H9 (cell line): ENCODE measurements at regions not wholly inside any gene's neighbourhood (a gene's known extent, or its start where the extent isn't known, plus 50 kb on each side); places are given as distances from the start of the nearest gene placed in this dataset.

ENCODE experiments used
- DNase-seq: peaks from one replicate; pipeline ENCODE4 v3.0.0-alpha.2; 2017
- H2AFZ ChIP-seq: one replicate; pipeline ENCODE4 v1.6.1; 2013; ENCODE audit warnings: mild to moderate bottlenecking, low read length, control low read depth, moderate library complexity
- H2AK5ac ChIP-seq: 2 replicates; pipeline ENCODE4 v1.6.1; 2013; ENCODE audit warnings: low read length, control low read depth, mixed read lengths; ENCODE audit not compliant: insufficient read length
- H2BK120ac ChIP-seq: one replicate; pipeline ENCODE4 v1.6.1; 2013; ENCODE audit warnings: low read depth, mild to moderate bottlenecking, low read length, control low read depth, inconsistent platforms; ENCODE audit not compliant: poor library complexity, severe bottlenecking
- H2BK12ac ChIP-seq: 2 replicates; pipeline ENCODE4 v1.6.1; 2013; ENCODE audit warnings: low read length, control low read depth, mixed read lengths, low read depth; ENCODE audit not compliant: insufficient read length
- H2BK15ac ChIP-seq: 2 replicates; pipeline ENCODE4 v1.6.1; 2013; ENCODE audit warnings: low read depth, low read length, control low read depth
- H2BK20ac ChIP-seq: one replicate; pipeline ENCODE4 v1.6.1; 2013; ENCODE audit warnings: low read depth, mild to moderate bottlenecking, low read length, control low read depth, inconsistent platforms; ENCODE audit not compliant: poor library complexity, severe bottlenecking
- H2BK5ac ChIP-seq: 2 replicates; pipeline ENCODE4 v1.6.1; 2013; ENCODE audit warnings: low read length, control low read depth, mixed read lengths; ENCODE audit not compliant: insufficient read length
- H3K14ac ChIP-seq: 2 replicates; pipeline ENCODE4 v1.6.1; 2013; ENCODE audit warnings: low read length, control low read depth; ENCODE audit not compliant: insufficient read depth
- H3K18ac ChIP-seq: 2 replicates; pipeline ENCODE4 v1.6.1; 2013; ENCODE audit warnings: low read depth, mild to moderate bottlenecking, mixed read lengths, low read length, control low read depth; ENCODE audit not compliant: insufficient read length
- H3K23ac ChIP-seq: 2 replicates; pipeline ENCODE4 v1.6.1; 2013; ENCODE audit warnings: low read length, control low read depth, mixed read lengths, low read depth; ENCODE audit not compliant: insufficient read length
- H3K23me2 ChIP-seq: 2 replicates; pipeline ENCODE4 v1.6.1; 2013; ENCODE audit warnings: low read depth, mild to moderate bottlenecking, mixed read lengths, low read length, control low read depth; ENCODE audit not compliant: insufficient read length, poor library complexity, severe bottlenecking
- H3K27ac ChIP-seq: 2 replicates; pipeline ENCODE4 v1.5.1; 2013; ENCODE audit warnings: low read length, control low read depth, mixed read lengths, low read depth; ENCODE audit not compliant: insufficient read length
- H3K27me3 ChIP-seq: 2 replicates; pipeline ENCODE4 v1.6.1; 2013; ENCODE audit warnings: low read length, control low read depth, inconsistent platforms; ENCODE audit not compliant: insufficient read depth
- H3K4ac ChIP-seq: 2 replicates; pipeline ENCODE4 v1.6.1; 2013; ENCODE audit warnings: low read depth, mild to moderate bottlenecking, control low read depth, inconsistent platforms, low read length, moderate library complexity
- H3K4me1 ChIP-seq: 2 replicates; pipeline ENCODE4 v1.6.1; 2013; ENCODE audit warnings: low read length, control low read depth, inconsistent platforms; ENCODE audit not compliant: insufficient read depth
- H3K4me2 ChIP-seq: 2 replicates; pipeline ENCODE4 v1.6.1; 2013; ENCODE audit warnings: low read length, control low read depth, mixed read lengths; ENCODE audit not compliant: insufficient read length, insufficient read depth
- H3K56ac ChIP-seq: 2 replicates; pipeline ENCODE4 v1.6.1; 2013; ENCODE audit warnings: low read depth, mild to moderate bottlenecking, mixed read lengths, low read length, control low read depth; ENCODE audit not compliant: insufficient read length
- H3K79me1 ChIP-seq: 2 replicates; pipeline ENCODE4 v1.6.1; 2013; ENCODE audit warnings: low read depth, mild to moderate bottlenecking, moderate library complexity, low read length, control low read depth, inconsistent platforms; ENCODE audit not compliant: insufficient read depth, poor library complexity, severe bottlenecking
- H3K79me2 ChIP-seq: 2 replicates; pipeline ENCODE4 v1.6.1; 2013; ENCODE audit warnings: low read length, control low read depth, inconsistent platforms; ENCODE audit not compliant: insufficient read depth
- H3K9ac ChIP-seq: 2 replicates; pipeline ENCODE4 v1.6.1; 2013; ENCODE audit warnings: low read length, control low read depth, mixed read lengths; ENCODE audit not compliant: insufficient read length; ENCODE audit errors: extremely low read depth
- H3K9me3 ChIP-seq: one replicate; pipeline ENCODE4 v1.6.1; 2013; ENCODE audit warnings: low read depth, low read length, inconsistent platforms; ENCODE audit not compliant: control insufficient read depth
- H3T11ph ChIP-seq: one replicate; pipeline ENCODE4 v1.6.1; 2013; ENCODE audit warnings: mild to moderate bottlenecking, low read length, control low read depth, inconsistent platforms
- H4K20me1 ChIP-seq: one replicate; pipeline ENCODE4 v1.6.1; 2013; ENCODE audit not compliant: control insufficient read depth, insufficient read length, insufficient read depth
- H4K5ac ChIP-seq: 2 replicates; pipeline ENCODE4 v1.6.1; 2013; ENCODE audit warnings: low read depth, mild to moderate bottlenecking, mixed read lengths, low read length, control low read depth; ENCODE audit not compliant: insufficient read length
- H4K8ac ChIP-seq: replicated peaks from 2 replicates; pipeline ENCODE4 v1.6.1; 2013; ENCODE audit warnings: low read length, control low read depth, mixed read lengths, low read depth; ENCODE audit not compliant: insufficient read length
- H4K91ac ChIP-seq: 2 replicates; pipeline ENCODE4 v1.6.1; 2013; ENCODE audit warnings: low read depth, mild to moderate bottlenecking, moderate library complexity, mixed read lengths, low read length, control low read depth; ENCODE audit not compliant: insufficient read length
- H3K27ac Mint-ChIP-seq, 3 experiments: 2 replicates in 2 of 3; 3 replicates in 1 of 3; pipeline ENCODE4 v1.8.0; 2020 to 2021; ENCODE audit warnings: mixed read lengths in 3 of 3, mild to moderate bottlenecking in 1 of 3, moderate library complexity in 1 of 3
- H3K27me3 Mint-ChIP-seq: 2 replicates; pipeline ENCODE4 v1.8.0; 2021; ENCODE audit warnings: low read depth, mild to moderate bottlenecking, moderate library complexity, mixed read lengths
- H3K36me3 Mint-ChIP-seq, 3 experiments: 2 replicates in 2 of 3; 3 replicates in 1 of 3; pipeline ENCODE4 v1.8.0; 2020 to 2021; ENCODE audit warnings: low read depth in 3 of 3, mixed read lengths in 3 of 3; ENCODE audit not compliant: insufficient read depth in 1 of 3
- H3K4me1 Mint-ChIP-seq, 2 experiments: 2 replicates each; pipeline ENCODE4 v1.8.0; 2020; ENCODE audit warnings: mixed read lengths in 2 of 2
- H3K4me3 Mint-ChIP-seq, 2 experiments: 2 replicates in 1 of 2; 3 replicates in 1 of 2; pipeline ENCODE4 v1.8.0; 2020 to 2021; ENCODE audit warnings: mild to moderate bottlenecking in 2 of 2, mixed read lengths in 2 of 2, moderate library complexity in 1 of 2
- H3K9me3 Mint-ChIP-seq, 2 experiments: 2 replicates in 1 of 2; 3 replicates in 1 of 2; pipeline ENCODE4 v1.8.0; 2020; ENCODE audit warnings: mild to moderate bottlenecking in 2 of 2, mixed read lengths in 2 of 2, moderate library complexity in 1 of 2
- CTCF ChIP-seq: fragments of 200-600 bp; sonication (generic); conservative IDR thresholded peaks from 3 replicates; pipeline ENCODE4 v1.8.0; 2021; ENCODE audit warnings: antibody characterized with exemption, mild to moderate bottlenecking
- WGBS: extraction: QIAGEN DNeasy Blood & Tissue Kit; methylation state at CpG from one replicate; pipeline ENCODE4 v1.1.7; 2013; ENCODE audit warnings: missing lambda C conversion rate, low lambda C conversion rate, mixed read lengths; ENCODE audit not compliant: insufficient read length; ENCODE audit errors: extremely low coverage; 5-methylcytosine and 5-hydroxymethylcytosine counted together

- Histone ChIP-seq H3K23me2 (no peaks in the 10 kb centered on the region), H2AK5ac (no peak overlapping the region), H3K4me1 (no peaks in the 10 kb centered on the region), H3K23ac (no peak overlapping the region), H3K4me2 (no peak overlapping the region), H4K8ac (no peak overlapping the region), H3K9me3 (no peaks in the 10 kb centered on the region), H2BK12ac (no peak overlapping the region), H3T11ph (no peak overlapping the region), H3K79me1 (no peaks in the 10 kb centered on the region), H4K5ac (no peak overlapping the region), H3K56ac (no peak overlapping the region), H3K18ac (no peak overlapping the region), H3K14ac (no peak overlapping the region), H4K20me1 (no peaks in the 10 kb centered on the region), H3K27ac (no peak overlapping the region), H3K4ac (no peak overlapping the region), H3K27me3 (no peaks in the 10 kb centered on the region), H2BK20ac (no peak overlapping the region), H2BK5ac (no peak overlapping the region), H2BK120ac (no peak overlapping the region), H3K9ac (no peak overlapping the region), H3K79me2 (no peaks in the 10 kb centered on the region), H2BK15ac (no peak overlapping the region), H2AFZ (no peak overlapping the region), H4K91ac (no peak overlapping the region)
- Mint-ChIP-seq H3K4me3 (no peak overlapping the region), H3K4me1 (no peaks in the 10 kb centered on the region), H3K9me3 (peaks cover 16 to 21% of the 10 kb centered on the region in 2 experiments), H3K27ac (no peak overlapping the region), H3K27me3 (no peaks in the 10 kb centered on the region), H3K36me3 (peaks cover 0 to 5% (median 2%) of the 10 kb centered on the region in 3 experiments; a peak in 3 of 7 replicates)
- DNase-seq = no peak
- WGBS = 100% methylated on average over 1 of the region's 3 CpGs
- TF ChIP-seq CTCF = no peak
Observed at GRCh38 chr3:35224565-35225295, 414.6 kb upstream of the ARPP21 start.
